Peyer's patch (tissue), 4 donors: ENCODE measurements at regions not wholly inside any gene's neighbourhood (a gene's known extent, or its start where the extent isn't known, plus 50 kb on each side); places are given as distances from the start of the nearest gene placed in this dataset.
"Not testable (repeated sequence)": the region's sequence is repeated elsewhere in the genome, so short reads cannot be mapped to it uniquely, and the experiment has no call there.

Experiments
- DNase-seq, 3 donors: peaks; one replicate each; pipeline ENCODE4 v3.0.0-alpha.2; 2017 to 2019
- H3K27ac ChIP-seq, 4 donors: fragments of 200-600 bp; sonication (generic); one replicate each; pipeline ENCODE4 v1.5.1; 2016 to 2019
- H3K27me3 ChIP-seq, 2 donors: fragments of 200-600 bp; sonication (generic); one replicate each; pipeline ENCODE4 v1.5.1; 2019
- H3K36me3 ChIP-seq, 3 donors: fragments of 200-600 bp; sonication (generic); one replicate each; pipeline ENCODE4 v1.5.1; 2016 to 2019
- H3K4me1 ChIP-seq, 4 donors: fragments of 200-600 bp; sonication (generic); one replicate each; pipeline ENCODE4 v1.5.1; 2016 to 2019
- H3K4me3 ChIP-seq, 4 donors: fragments of 200-600 bp; sonication (generic); 1 replicate in 3 of 4; 2 replicates in 1 of 4; pipeline ENCODE4 v1.5.1; 2016 to 2019; ENCODE audit warnings: mild to moderate bottlenecking in 1 of 4
- H3K9me3 ChIP-seq, 4 donors: fragments of 200-600 bp; sonication (generic); one replicate each; pipeline ENCODE4 v1.5.1; 2016 to 2019; ENCODE audit warnings: mild to moderate bottlenecking in 1 of 4
- POLR2A ChIP-seq, 2 donors: fragments of 450-650 bp; IDR thresholded peaks; one replicate each; pipeline ENCODE4 v1.5.1; 2017; ENCODE audit warnings: antibody characterized with exemption in 2 of 2, mild to moderate bottlenecking in 2 of 2, moderate library complexity in 2 of 2
- TF ChIP-seq, protein P1 (sequence below), 6 experiments: fragments of 450-650 bp in 4 of 6; fragments of 200-600 bp in 2 of 6; sonication (generic) in 1 of 6; IDR thresholded peaks; one replicate each; pipeline ENCODE4 v1.5.1; 2017 to 2019; ENCODE audit warnings: antibody characterized with exemption in 6 of 6, mild to moderate bottlenecking in 3 of 6, moderate library complexity in 1 of 6

DNA sequence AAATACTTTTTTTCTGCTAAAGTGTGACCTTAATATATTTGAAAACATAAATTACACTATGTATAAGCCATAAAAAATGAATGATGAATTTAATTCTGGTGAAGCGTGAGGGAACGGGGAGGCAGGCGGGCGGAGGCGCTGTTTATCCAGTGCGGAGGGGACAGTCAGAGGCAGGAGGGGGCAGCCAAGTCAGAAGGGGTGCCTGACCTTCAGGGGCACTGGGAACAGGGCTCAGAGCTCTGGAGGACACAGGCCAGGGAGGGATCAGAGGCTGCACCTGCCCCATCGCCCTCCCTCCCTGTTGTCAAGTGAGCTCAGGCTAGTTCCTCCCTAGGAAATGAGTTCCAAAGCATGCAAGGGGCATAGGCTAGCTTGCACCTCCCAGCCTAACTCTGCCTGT lies 82.0 kb upstream of the CASZ1 start:
- Histone ChIP-seq H3K27ac (no peak overlapping the region), H3K36me3 (no peaks in the 10 kb centered on the region), H3K27me3 (no peaks in the 10 kb centered on the region), H3K9me3 (no peaks in the 10 kb centered on the region), H3K4me3 (no peak overlapping the region), H3K4me1 (no peaks in the 10 kb centered on the region)
- no peak for DNase-seq
- TF ChIP-seq, protein P1, sequence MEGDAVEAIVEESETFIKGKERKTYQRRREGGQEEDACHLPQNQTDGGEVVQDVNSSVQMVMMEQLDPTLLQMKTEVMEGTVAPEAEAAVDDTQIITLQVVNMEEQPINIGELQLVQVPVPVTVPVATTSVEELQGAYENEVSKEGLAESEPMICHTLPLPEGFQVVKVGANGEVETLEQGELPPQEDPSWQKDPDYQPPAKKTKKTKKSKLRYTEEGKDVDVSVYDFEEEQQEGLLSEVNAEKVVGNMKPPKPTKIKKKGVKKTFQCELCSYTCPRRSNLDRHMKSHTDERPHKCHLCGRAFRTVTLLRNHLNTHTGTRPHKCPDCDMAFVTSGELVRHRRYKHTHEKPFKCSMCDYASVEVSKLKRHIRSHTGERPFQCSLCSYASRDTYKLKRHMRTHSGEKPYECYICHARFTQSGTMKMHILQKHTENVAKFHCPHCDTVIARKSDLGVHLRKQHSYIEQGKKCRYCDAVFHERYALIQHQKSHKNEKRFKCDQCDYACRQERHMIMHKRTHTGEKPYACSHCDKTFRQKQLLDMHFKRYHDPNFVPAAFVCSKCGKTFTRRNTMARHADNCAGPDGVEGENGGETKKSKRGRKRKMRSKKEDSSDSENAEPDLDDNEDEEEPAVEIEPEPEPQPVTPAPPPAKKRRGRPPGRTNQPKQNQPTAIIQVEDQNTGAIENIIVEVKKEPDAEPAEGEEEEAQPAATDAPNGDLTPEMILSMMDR (IDR thresholded peaks at IDR 0.05): no peak
- TF ChIP-seq POLR2A (IDR thresholded peaks at IDR 0.05): no peak

DNA sequence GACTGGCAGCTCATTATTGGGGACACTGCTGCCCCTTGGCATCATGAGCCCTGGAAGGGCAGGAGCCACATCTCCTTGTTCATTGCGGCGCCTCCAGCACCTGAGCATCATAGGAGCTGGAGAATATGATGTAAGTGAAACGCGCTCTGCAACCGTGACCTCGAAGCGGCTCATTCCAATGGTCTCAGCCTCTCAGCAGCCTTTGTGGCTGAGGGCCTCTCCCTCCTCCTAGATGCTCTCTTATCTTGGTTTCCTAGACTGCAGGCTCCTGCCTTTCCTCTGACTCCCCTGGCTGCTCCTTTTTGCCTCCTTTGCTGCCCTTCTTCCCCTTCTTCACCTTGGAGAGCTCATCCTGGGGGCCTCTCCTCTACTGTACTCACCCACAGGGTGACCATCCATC lies 83.6 kb upstream of the CASZ1 start:
- no peak for DNase-seq
- no peak overlapping the region for H3K27ac ChIP-seq
- no peaks in the 10 kb centered on the region for H3K4me1 ChIP-seq
- H3K4me3 ChIP-seq: no peak overlapping the region
- no peak for TF ChIP-seq POLR2A (IDR thresholded peaks at IDR 0.05)
- TF ChIP-seq, protein P1 (IDR thresholded peaks at IDR 0.05): no peak
- H3K27me3 ChIP-seq: no peaks in the 10 kb centered on the region
- no peaks in the 10 kb centered on the region for H3K36me3 ChIP-seq
- H3K9me3 ChIP-seq: no peaks in the 10 kb centered on the region

DNA sequence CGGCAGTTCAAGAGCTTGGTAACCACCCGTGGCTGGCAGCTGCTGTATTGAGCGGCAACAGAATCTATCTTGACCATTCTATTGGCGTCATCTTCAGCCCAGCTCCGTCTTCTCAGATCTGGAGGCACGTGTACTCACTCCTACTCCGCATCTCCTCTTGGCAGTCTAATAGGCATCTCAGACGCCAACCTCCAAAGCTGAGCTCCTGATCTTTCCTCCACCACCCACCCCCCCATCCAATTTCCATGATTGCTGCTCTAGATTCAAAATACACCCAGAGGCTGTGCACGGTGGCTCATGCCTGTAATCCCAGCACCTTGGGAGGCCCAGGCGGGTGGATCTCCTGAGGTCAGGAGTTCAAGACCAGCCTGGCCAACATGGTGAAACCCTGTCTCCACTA lies 84.6 kb upstream of the CASZ1 start:
- H3K27ac ChIP-seq: no peak overlapping the region
- TF ChIP-seq, protein P1 (IDR thresholded peaks at IDR 0.05): no peak
- TF ChIP-seq POLR2A (IDR thresholded peaks at IDR 0.05): no peak
- no peaks in the 10 kb centered on the region for H3K4me1 ChIP-seq
- DNase-seq: no peak
- no peak overlapping the region for H3K4me3 ChIP-seq
- H3K27me3 ChIP-seq: no peaks in the 10 kb centered on the region
- no peaks in the 10 kb centered on the region for H3K36me3 ChIP-seq
- H3K9me3 ChIP-seq: no peaks in the 10 kb centered on the region

DNA sequence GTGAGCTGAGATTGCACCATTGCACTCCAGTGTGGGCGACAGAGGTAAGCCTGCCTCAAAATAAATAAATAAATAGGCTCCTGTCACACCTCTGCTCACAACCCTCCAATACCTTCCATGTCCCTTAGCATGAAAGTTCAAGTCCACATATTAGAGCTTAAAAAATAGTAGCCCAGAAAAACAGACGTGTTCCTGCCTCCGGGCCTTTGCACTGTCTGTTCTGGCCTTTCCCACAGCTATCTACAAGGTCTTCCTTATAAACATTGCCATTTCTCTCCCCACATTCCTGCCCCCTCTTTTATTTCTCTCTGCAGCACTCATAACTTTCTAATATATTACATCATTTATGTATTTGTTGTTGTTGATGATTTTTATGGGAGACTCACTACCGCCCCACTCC lies 85.6 kb upstream of the CASZ1 start:
- DNase-seq: no peak
- no peak for TF ChIP-seq POLR2A (IDR thresholded peaks at IDR 0.05)
- TF ChIP-seq, protein P1 (IDR thresholded peaks at IDR 0.05): no peak
- Histone ChIP-seq H3K9me3 (no peaks in the 10 kb centered on the region), H3K36me3 (no peaks in the 10 kb centered on the region), H3K27ac (no peak overlapping the region), H3K27me3 (no peaks in the 10 kb centered on the region), H3K4me1 (no peaks in the 10 kb centered on the region), H3K4me3 (no peak overlapping the region)

DNA sequence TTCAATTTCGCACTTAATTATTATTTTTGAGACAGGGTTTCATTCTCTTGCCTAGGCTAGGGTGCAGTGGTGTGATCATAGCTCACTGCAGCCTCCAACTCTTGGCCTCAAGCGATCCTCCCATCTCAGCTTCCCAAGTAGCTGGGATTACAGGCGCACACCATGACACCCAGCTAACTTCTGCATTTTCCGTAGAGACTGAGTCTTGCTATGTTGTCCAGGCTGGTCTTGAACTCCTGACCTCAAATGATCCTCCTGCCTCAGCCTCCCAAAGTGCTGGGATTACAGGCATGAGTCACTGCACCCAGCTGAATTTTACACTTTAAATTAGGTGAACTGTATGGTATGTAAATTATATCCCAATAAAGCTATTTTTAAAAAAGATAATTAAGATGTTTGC lies 90.6 kb upstream of the CASZ1 start:
- H3K27me3 ChIP-seq, H3K4me1 ChIP-seq, H3K36me3 ChIP-seq, H3K27ac ChIP-seq, H3K4me3 ChIP-seq, H3K9me3 ChIP-seq, DNase-seq: not testable (repeated sequence)

DNA sequence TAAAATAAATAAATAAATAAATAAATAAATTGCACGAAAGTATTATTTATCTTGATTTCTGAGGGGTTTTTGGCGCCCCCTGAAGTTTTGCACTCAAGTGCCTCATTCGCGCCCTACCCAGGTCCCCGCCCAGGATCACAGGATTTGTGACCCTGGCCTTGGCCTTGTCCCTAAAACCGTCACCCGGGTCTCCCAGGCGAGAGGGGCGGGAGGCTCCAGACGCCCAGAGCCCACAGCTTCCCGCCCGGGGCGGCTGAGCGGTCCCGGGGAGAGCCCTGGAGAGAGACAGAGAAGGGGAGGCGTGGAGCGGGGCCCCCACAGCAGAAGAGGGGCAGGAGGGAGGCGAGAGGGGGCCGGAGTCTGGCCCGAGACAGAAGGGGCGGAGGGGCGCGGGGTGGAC lies 91.8 kb upstream of the CASZ1 start:
- H3K27ac ChIP-seq: no peak overlapping the region
- no peak for TF ChIP-seq POLR2A (IDR thresholded peaks at IDR 0.05)
- TF ChIP-seq, protein P1 (IDR thresholded peaks at IDR 0.05): no peak
- H3K4me3 ChIP-seq: peak overlapping the region in 2 of 4 donors; percentile 10 to 34
- no peak for DNase-seq
- H3K4me1 ChIP-seq: peaks cover 0 to 8% (median 0%) of the 10 kb centered on the region in 4 donors
- H3K36me3 ChIP-seq: no peaks in the 10 kb centered on the region
- peaks cover 0 to 4% of the 10 kb centered on the region in 2 donors for H3K27me3 ChIP-seq
- no peaks in the 10 kb centered on the region for H3K9me3 ChIP-seq
